ENCODE measurements at regions not wholly inside any gene's neighbourhood (a gene's known extent, or its start where the extent isn't known, plus 50 kb on each side); places are given as distances from the start of the nearest gene placed in this dataset.

- Histone ChIP-seq H3K9me3 (ENCODE audit: control insufficient read depth, insufficient read depth, low read depth, low read length) (no peaks in the 10 kb centered on the region), H3K36me3 (ENCODE audit: control insufficient read depth, insufficient read depth, low read length) (no peaks in the 10 kb centered on the region), H3K4me3 (ENCODE audit: low read depth in 2 of 2, low read length in 2 of 2) (no peak overlapping the region), H3K27me3 (ENCODE audit: control insufficient read depth, insufficient read depth, low read length) (no peaks in the 10 kb centered on the region), H3K4me1 (ENCODE audit: control insufficient read depth, insufficient read depth, low read length) (no peaks in the 10 kb centered on the region), H3K27ac (ENCODE audit: low read length) (no peak overlapping the region)
- no peak for DNase-seq (ENCODE audit: low read depth, low spot score)
- TF ChIP-seq TCF7L2 (IDR thresholded peaks at IDR 0.05; ENCODE audit: low read depth, low read length): no peak
- TF ChIP-seq CTCF (IDR thresholded peaks at IDR 0.05): no peak
- TF ChIP-seq REST (IDR thresholded peaks at IDR 0.05; ENCODE audit: insufficient read depth in 1 of 2, low read depth in 2 of 2, low read length in 1 of 2): no peak
- TF ChIP-seq POLR2AphosphoS5 (IDR thresholded peaks at IDR 0.05; ENCODE audit: low read depth, low read length): no peak
- no peak for TF ChIP-seq SIN3A (IDR thresholded peaks at IDR 0.05; ENCODE audit: borderline replicate concordance, insufficient read depth, low read depth, low read length)
- in situ Hi-C loops (cut with HindIII; ENCODE audit: low pct_unique_long_range_greater_than_20kb, low sequenced_read_pairs): no loop called here
- no peak for ATAC-seq
- intact Hi-C loops (cut with micrococcal nuclease; ENCODE audit: unreplicated experiment): no loop called here
- no TSS peak for BruUV-seq (replicated peaks)
- CTCF ChIA-PET: interaction anchor here (0.6 kb wide), 1 partner anchor 243 kb away, joined by 6 read pairs; no protein-coding TSS in a partner anchor
- POLR2A ChIA-PET: no interaction called here
Measured at GRCh38 chr20:63099456-63100173, 92.9 kb upstream of the BHLHE23 start.

- Histone ChIP-seq H3K9me3 (ENCODE audit: control insufficient read depth, insufficient read depth, low read depth, low read length) (no peaks in the 10 kb centered on the region), H3K4me1 (ENCODE audit: control insufficient read depth, insufficient read depth, low read length) (no peaks in the 10 kb centered on the region), H3K27me3 (ENCODE audit: control insufficient read depth, insufficient read depth, low read length) (no peaks in the 10 kb centered on the region), H3K4me3 (ENCODE audit: low read depth in 2 of 2, low read length in 2 of 2) (no peak overlapping the region), H3K36me3 (ENCODE audit: control insufficient read depth, insufficient read depth, low read length) (no peaks in the 10 kb centered on the region), H3K27ac (ENCODE audit: low read length) (no peak overlapping the region)
- DNase-seq (ENCODE audit: low read depth, low spot score) (no peak), ATAC-seq (no peak)
- ChIA-PET CTCF (no interaction called here), POLR2A (no interaction called here)
- BruUV-seq (replicated peaks): no TSS peak
- in situ Hi-C loops (cut with HindIII; ENCODE audit: low pct_unique_long_range_greater_than_20kb, low sequenced_read_pairs): no loop called here
- intact Hi-C loops (cut with micrococcal nuclease; ENCODE audit: unreplicated experiment): no loop called here
- no peak for TF ChIP-seq TCF7L2 (IDR thresholded peaks at IDR 0.05; ENCODE audit: low read depth, low read length)
- TF ChIP-seq SIN3A (IDR thresholded peaks at IDR 0.05; ENCODE audit: borderline replicate concordance, insufficient read depth, low read depth, low read length): no peak
- TF ChIP-seq POLR2AphosphoS5 (IDR thresholded peaks at IDR 0.05; ENCODE audit: low read depth, low read length): no peak
- TF ChIP-seq CTCF (IDR thresholded peaks at IDR 0.05): no peak
- TF ChIP-seq REST (IDR thresholded peaks at IDR 0.05; ENCODE audit: insufficient read depth in 1 of 2, low read depth in 2 of 2, low read length in 1 of 2): no peak
Measured at GRCh38 chr20:63098195-63098810, 91.5 kb upstream of the BHLHE23 start.
